Middle frontal gyrus (tissue), 1 donor: ENCODE measurements at regions not wholly inside any gene's neighbourhood (a gene's known extent, or its start where the extent isn't known, plus 50 kb on each side); places are given as distances from the start of the nearest gene placed in this dataset.
A peak's percentile ranks its signal among the peaks of the same experiment; 100 is the strongest.

ENCODE experiments used
- DNase-seq: peaks from one replicate; pipeline ENCODE4 v3.0.0-alpha.2; 2015; ENCODE audit warnings: low spot score; ENCODE audit errors: extremely low spot score

GRCh38 chr10:64075604-64076003, 554.4 kb downstream of the REEP3 start:
- no peak for DNase-seq

- no peak for DNase-seq
Observed at GRCh38 chr10:64076322-64076940, 555.2 kb downstream of the REEP3 start.

GRCh38 chr10:64079341-64079740, 558.1 kb downstream of the REEP3 start:
- DNase-seq: no peak

GRCh38 chr10:64080071-64080470, 558.9 kb downstream of the REEP3 start:
- DNase-seq: no peak

GRCh38 chr10:64081947-64082482, 560.8 kb downstream of the REEP3 start:
- DNase-seq: no peak

- DNase-seq: no peak
Observed at GRCh38 chr10:64086083-64086767, 565.0 kb downstream of the REEP3 start.

GRCh38 chr10:64089648-64090047, 568.4 kb downstream of the REEP3 start:
- no peak for DNase-seq

- DNase-seq: no peak
Observed at GRCh38 chr10:64090865-64091264, 569.7 kb downstream of the REEP3 start.

- DNase-seq: peak; percentile 39
Observed at GRCh38 chr10:64091897-64092296, 570.7 kb downstream of the REEP3 start.

- DNase-seq: no peak
Observed at GRCh38 chr10:64093304-64093703, 572.1 kb downstream of the REEP3 start.

GRCh38 chr10:64093946-64094535, 572.8 kb downstream of the REEP3 start:
- DNase-seq: no peak

GRCh38 chr10:64096941-64097340, 575.7 kb downstream of the REEP3 start:
- DNase-seq: no peak

GRCh38 chr10:64097391-64098122, 576.4 kb downstream of the REEP3 start:
- DNase-seq: no peak

- DNase-seq: no peak
Observed at GRCh38 chr10:64098994-64099393, 577.8 kb downstream of the REEP3 start.

GRCh38 chr10:64101606-64102263, 580.5 kb downstream of the REEP3 start:
- DNase-seq: no peak

- no peak for DNase-seq
Observed at GRCh38 chr10:64102264-64102633, 581.0 kb downstream of the REEP3 start.

GRCh38 chr10:64102916-64103315, 581.7 kb downstream of the REEP3 start:
- DNase-seq: no peak

- DNase-seq: no peak
Observed at GRCh38 chr10:64103750-64104470, 582.7 kb downstream of the REEP3 start.

- DNase-seq: no peak
Observed at GRCh38 chr10:64109926-64110495, 588.8 kb downstream of the REEP3 start.

GRCh38 chr10:64112701-64113355, 591.6 kb downstream of the REEP3 start:
- DNase-seq: no peak
